ENCODE measurements at regions not wholly inside any gene's neighbourhood (a gene's known extent, or its start where the extent isn't known, plus 50 kb on each side); places are given as distances from the start of the nearest gene placed in this dataset.

GRCh38 chr2:53505826-53506225 lies 261.8 kb upstream of the CHAC2 start:
- Histone ChIP-seq H3K4me2 (no peak overlapping the region), H3K9me2 (ENCODE audit: insufficient read depth) (no peaks in the 10 kb centered on the region), H3K4me3 (no peak overlapping the region), H3K9me3 (ENCODE audit: insufficient read depth, low read depth) (no peaks in the 10 kb centered on the region), H3K36me3 (ENCODE audit: low read depth) (no peaks in the 10 kb centered on the region), H3F3A (ENCODE audit: insufficient read depth, low read depth) (no peaks in the 10 kb centered on the region), H3K27me3 (ENCODE audit: insufficient read depth, low read depth) (no peaks in the 10 kb centered on the region), H3K27ac (no peak overlapping the region), H2AFZ (no peak overlapping the region), H3K79me2 (ENCODE audit: low read depth) (no peaks in the 10 kb centered on the region), H3K4me1 (replicated peaks; ENCODE audit: insufficient read depth) (peaks cover 10% of the 10 kb centered on the region), H4K20me1 (ENCODE audit: insufficient read depth) (no peaks in the 10 kb centered on the region)
- DNase-seq, result peak; percentile 46 to 71
- TF ChIP-seq EZH2 (IDR thresholded peaks at IDR 0.05; ENCODE audit: low read depth) (no peak), CTCF (conservative IDR thresholded peaks at IDR 0.05) (no peak)
- ChIA-PET CTCF (no interaction called here), POLR2A (ENCODE audit: unreplicated experiment) (interaction anchor here (0.7 kb wide), 1 partner anchor 23 kb away, joined by 7 read pairs; no protein-coding TSS in a partner anchor)
- no TSS peak for BruUV-seq (replicated peaks)
- intact Hi-C loops (cut with micrococcal nuclease; ENCODE audit: unreplicated experiment), result loop anchor here (1.0 kb wide), 1 partner anchor 29 kb away; no protein-coding TSS in a partner anchor

DNA sequence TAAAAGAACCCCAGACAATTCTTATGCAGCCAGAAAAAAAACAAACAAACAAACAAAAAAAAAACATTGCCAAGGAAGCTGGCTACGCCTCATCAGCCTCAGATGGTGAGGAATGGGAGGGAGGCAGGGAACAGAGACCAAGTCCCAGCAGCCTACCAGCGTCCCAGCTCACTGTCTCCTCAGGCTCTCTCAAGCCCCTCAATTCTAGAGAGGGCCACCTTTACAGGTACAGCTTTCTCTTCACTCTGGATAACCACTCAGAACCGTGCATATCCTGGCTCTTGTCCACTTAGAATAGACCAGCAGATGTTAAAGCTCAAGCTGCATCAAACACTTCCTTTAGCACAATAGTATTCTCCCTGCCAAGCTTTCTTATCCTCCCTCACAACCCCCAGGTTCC lies 263.1 kb upstream of the CHAC2 start:
- no peaks in the 10 kb centered on the region for H3K79me2 ChIP-seq (ENCODE audit: low read depth)
- no peak overlapping the region for H3K4me3 ChIP-seq
- no peak overlapping the region for H3K4me2 ChIP-seq
- H3K4me1 ChIP-seq (replicated peaks; ENCODE audit: insufficient read depth), result peaks cover 10% of the 10 kb centered on the region
- H3K9me2 ChIP-seq (ENCODE audit: insufficient read depth), result no peaks in the 10 kb centered on the region
- no peak for TF ChIP-seq CTCF (conservative IDR thresholded peaks at IDR 0.05)
- no peak for TF ChIP-seq EZH2 (IDR thresholded peaks at IDR 0.05; ENCODE audit: low read depth)
- H4K20me1 ChIP-seq (ENCODE audit: insufficient read depth), result no peaks in the 10 kb centered on the region
- DNase-seq, result no peak
- no peak overlapping the region for H2AFZ ChIP-seq
- no peaks in the 10 kb centered on the region for H3K9me3 ChIP-seq (ENCODE audit: insufficient read depth, low read depth)
- H3K27me3 ChIP-seq (ENCODE audit: insufficient read depth, low read depth), result no peaks in the 10 kb centered on the region
- no peak overlapping the region for H3K27ac ChIP-seq
- ChIA-PET CTCF (interaction anchor here (0.7 kb wide), 1 partner anchor 71 kb away, joined by 3 read pairs; no protein-coding TSS in a partner anchor), POLR2A (ENCODE audit: unreplicated experiment) (no interaction called here)
- BruUV-seq (replicated peaks), result no TSS peak
- H3K36me3 ChIP-seq (ENCODE audit: low read depth), result no peaks in the 10 kb centered on the region
- no peaks in the 10 kb centered on the region for H3F3A ChIP-seq (ENCODE audit: insufficient read depth, low read depth)
- intact Hi-C loops (cut with micrococcal nuclease; ENCODE audit: unreplicated experiment), result no loop called here

DNA sequence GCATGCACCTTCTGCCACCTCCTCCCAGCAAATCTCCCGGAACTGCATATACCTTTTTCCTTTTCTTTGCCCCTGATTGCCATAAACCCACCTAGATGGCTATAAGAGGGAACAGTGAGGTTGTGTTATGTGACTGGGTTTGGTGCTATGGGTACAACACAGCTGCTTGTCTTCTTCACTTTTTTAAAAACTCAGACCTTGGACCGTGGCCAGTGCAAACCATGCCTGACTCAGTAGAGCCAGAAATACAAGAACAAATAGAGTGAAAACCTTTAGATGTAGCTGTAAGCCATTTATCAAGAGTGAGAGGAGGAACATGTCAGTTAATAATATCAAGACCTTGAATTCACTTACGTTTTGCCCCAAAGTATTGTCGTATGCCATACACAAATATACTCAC lies 267.4 kb upstream of the CHAC2 start:
- CTCF ChIA-PET, result no interaction called here
- intact Hi-C loops (cut with micrococcal nuclease; ENCODE audit: unreplicated experiment), result no loop called here
- no peaks in the 10 kb centered on the region for H3K9me3 ChIP-seq (ENCODE audit: insufficient read depth, low read depth)

More for the DNA sequence above, 267.4 kb upstream of the CHAC2 start:
- H3K36me3 ChIP-seq (ENCODE audit: low read depth), result no peaks in the 10 kb centered on the region
- no peaks in the 10 kb centered on the region for H3F3A ChIP-seq (ENCODE audit: insufficient read depth, low read depth)
- H2AFZ ChIP-seq, result no peak overlapping the region
- H3K4me3 ChIP-seq, result no peak overlapping the region
- H3K27me3 ChIP-seq (ENCODE audit: insufficient read depth, low read depth), result no peaks in the 10 kb centered on the region
- H3K9me2 ChIP-seq (ENCODE audit: insufficient read depth), result no peaks in the 10 kb centered on the region
- H4K20me1 ChIP-seq (ENCODE audit: insufficient read depth), result no peaks in the 10 kb centered on the region
- no peak overlapping the region for H3K27ac ChIP-seq
- H3K79me2 ChIP-seq (ENCODE audit: low read depth), result no peaks in the 10 kb centered on the region
- TF ChIP-seq CTCF (conservative IDR thresholded peaks at IDR 0.05) (no peak), EZH2 (IDR thresholded peaks at IDR 0.05; ENCODE audit: low read depth) (no peak)
- no TSS peak for BruUV-seq (replicated peaks)
- no peaks in the 10 kb centered on the region for H3K4me1 ChIP-seq (replicated peaks; ENCODE audit: insufficient read depth)
- H3K4me2 ChIP-seq, result no peak overlapping the region
- POLR2A ChIA-PET (ENCODE audit: unreplicated experiment), result no interaction called here
- DNase-seq, result no peak

Measured in PC-9 (cell line).